ENCODE measurements at regions not wholly inside any gene's neighbourhood (a gene's known extent, or its start where the extent isn't known, plus 50 kb on each side); places are given as distances from the start of the nearest gene placed in this dataset.

- TF ChIP-seq CTCF (conservative IDR thresholded peaks at IDR 0.05; ENCODE audit: low read depth, low read length): no peak
- no peaks in the 10 kb centered on the region for H4K20me1 ChIP-seq (ENCODE audit: insufficient read depth)
- H3K4me3 ChIP-seq (IDR thresholded peaks at IDR 0.05; ENCODE audit: insufficient read depth, low read depth, low read length): no peak overlapping the region
- no peaks in the 10 kb centered on the region for H3K27me3 ChIP-seq (ENCODE audit: insufficient read depth, low read depth)
- H3K4me1 ChIP-seq (ENCODE audit: low read depth, poor library complexity, severe bottlenecking): no peaks in the 10 kb centered on the region
- H3K9ac ChIP-seq: no peak overlapping the region
- no peak overlapping the region for H3K27ac ChIP-seq
- no peak overlapping the region for H3K4me2 ChIP-seq
- H3K36me3 ChIP-seq (ENCODE audit: insufficient read depth): no peaks in the 10 kb centered on the region
- H3K79me2 ChIP-seq (ENCODE audit: insufficient read depth, low read depth): no peaks in the 10 kb centered on the region
- H2AFZ ChIP-seq (ENCODE audit: low read depth): no peak overlapping the region
These were observed 383.0 kb upstream of the RARB start for GRCh38 chr3:25044762-25045710.

GRCh38 chr3:25046911-25047771 lies 380.9 kb upstream of the RARB start:
- no peak overlapping the region for H3K4me2 ChIP-seq
- no peaks in the 10 kb centered on the region for H3K27me3 ChIP-seq (ENCODE audit: insufficient read depth, low read depth)
- H3K4me3 ChIP-seq (IDR thresholded peaks at IDR 0.05; ENCODE audit: insufficient read depth, low read depth, low read length): no peak overlapping the region
- H3K27ac ChIP-seq: no peak overlapping the region
- no peaks in the 10 kb centered on the region for H3K4me1 ChIP-seq (ENCODE audit: low read depth, poor library complexity, severe bottlenecking)
- H3K79me2 ChIP-seq (ENCODE audit: insufficient read depth, low read depth): no peaks in the 10 kb centered on the region
- no peak overlapping the region for H3K9ac ChIP-seq
- no peak for TF ChIP-seq CTCF (conservative IDR thresholded peaks at IDR 0.05; ENCODE audit: low read depth, low read length)
- no peaks in the 10 kb centered on the region for H3K36me3 ChIP-seq (ENCODE audit: insufficient read depth)
- H2AFZ ChIP-seq (ENCODE audit: low read depth): no peak overlapping the region
- H4K20me1 ChIP-seq (ENCODE audit: insufficient read depth): no peaks in the 10 kb centered on the region

GRCh38 chr3:25049304-25049703 lies 378.8 kb upstream of the RARB start:
- Histone ChIP-seq H3K9ac (no peak overlapping the region), H2AFZ (ENCODE audit: low read depth) (no peak overlapping the region), H3K27ac (no peak overlapping the region), H3K4me3 (IDR thresholded peaks at IDR 0.05; ENCODE audit: insufficient read depth, low read depth, low read length) (no peak overlapping the region), H3K4me2 (no peak overlapping the region), H3K36me3 (ENCODE audit: insufficient read depth) (no peaks in the 10 kb centered on the region), H3K79me2 (ENCODE audit: insufficient read depth, low read depth) (no peaks in the 10 kb centered on the region), H4K20me1 (ENCODE audit: insufficient read depth) (no peaks in the 10 kb centered on the region), H3K4me1 (ENCODE audit: low read depth, poor library complexity, severe bottlenecking) (no peaks in the 10 kb centered on the region), H3K27me3 (ENCODE audit: insufficient read depth, low read depth) (no peaks in the 10 kb centered on the region)
- no peak for TF ChIP-seq CTCF (conservative IDR thresholded peaks at IDR 0.05; ENCODE audit: low read depth, low read length)

- Histone ChIP-seq H2AFZ (ENCODE audit: low read depth) (no peak overlapping the region), H3K9ac (no peak overlapping the region), H3K36me3 (ENCODE audit: insufficient read depth) (no peaks in the 10 kb centered on the region), H3K79me2 (ENCODE audit: insufficient read depth, low read depth) (no peaks in the 10 kb centered on the region), H3K4me2 (no peak overlapping the region), H3K27me3 (ENCODE audit: insufficient read depth, low read depth) (no peaks in the 10 kb centered on the region), H3K27ac (no peak overlapping the region), H4K20me1 (ENCODE audit: insufficient read depth) (no peaks in the 10 kb centered on the region), H3K4me3 (IDR thresholded peaks at IDR 0.05; ENCODE audit: insufficient read depth, low read depth, low read length) (no peak overlapping the region), H3K4me1 (ENCODE audit: low read depth, poor library complexity, severe bottlenecking) (no peaks in the 10 kb centered on the region)
- TF ChIP-seq CTCF (conservative IDR thresholded peaks at IDR 0.05; ENCODE audit: low read depth, low read length): no peak
These were observed 374.7 kb upstream of the RARB start for GRCh38 chr3:25053360-25053759.

Data from KMS-11 (cell line).